Lower leg skin (tissue), 3 donors: ENCODE measurements at regions not wholly inside any gene's neighbourhood (a gene's known extent, or its start where the extent isn't known, plus 50 kb on each side); places are given as distances from the start of the nearest gene placed in this dataset.

Experiments
- POLR2A ChIP-seq, 2 donors: fragments of 450-650 bp; IDR thresholded peaks; one replicate each; pipeline ENCODE4 v1.6.1; 2016 to 2017; ENCODE audit warnings: antibody characterized with exemption in 2 of 2, mild to moderate bottlenecking in 1 of 2, moderate library complexity in 1 of 2
- TF ChIP-seq, protein P1 (sequence below), 3 donors: fragments of 450-650 bp; IDR thresholded peaks; one replicate each; pipeline ENCODE4 v1.5.1; 2016; ENCODE audit warnings: antibody characterized with exemption in 3 of 3, mild to moderate bottlenecking in 3 of 3, moderate library complexity in 2 of 3

DNA sequence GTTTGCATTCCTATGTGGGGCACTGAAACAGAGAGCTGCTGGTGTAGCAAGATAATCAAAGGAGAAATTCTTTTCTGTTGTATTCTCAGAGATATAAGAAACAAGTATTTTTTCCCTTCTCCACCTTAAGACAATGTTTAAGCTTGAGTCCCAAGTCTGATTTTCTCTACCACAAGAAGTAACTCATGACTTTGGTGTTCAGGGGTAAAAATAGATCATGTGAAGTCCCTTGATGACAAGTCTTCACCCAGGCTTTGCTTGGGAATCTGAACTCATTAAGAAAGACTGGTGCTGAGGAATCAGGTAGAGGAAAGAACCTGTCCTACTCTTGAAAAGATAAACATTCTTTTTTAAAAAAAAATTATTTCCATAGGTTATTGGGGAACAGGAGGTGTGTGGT, 205.6 kb downstream of the ALDH8A1 start:
- TF ChIP-seq, protein P1, sequence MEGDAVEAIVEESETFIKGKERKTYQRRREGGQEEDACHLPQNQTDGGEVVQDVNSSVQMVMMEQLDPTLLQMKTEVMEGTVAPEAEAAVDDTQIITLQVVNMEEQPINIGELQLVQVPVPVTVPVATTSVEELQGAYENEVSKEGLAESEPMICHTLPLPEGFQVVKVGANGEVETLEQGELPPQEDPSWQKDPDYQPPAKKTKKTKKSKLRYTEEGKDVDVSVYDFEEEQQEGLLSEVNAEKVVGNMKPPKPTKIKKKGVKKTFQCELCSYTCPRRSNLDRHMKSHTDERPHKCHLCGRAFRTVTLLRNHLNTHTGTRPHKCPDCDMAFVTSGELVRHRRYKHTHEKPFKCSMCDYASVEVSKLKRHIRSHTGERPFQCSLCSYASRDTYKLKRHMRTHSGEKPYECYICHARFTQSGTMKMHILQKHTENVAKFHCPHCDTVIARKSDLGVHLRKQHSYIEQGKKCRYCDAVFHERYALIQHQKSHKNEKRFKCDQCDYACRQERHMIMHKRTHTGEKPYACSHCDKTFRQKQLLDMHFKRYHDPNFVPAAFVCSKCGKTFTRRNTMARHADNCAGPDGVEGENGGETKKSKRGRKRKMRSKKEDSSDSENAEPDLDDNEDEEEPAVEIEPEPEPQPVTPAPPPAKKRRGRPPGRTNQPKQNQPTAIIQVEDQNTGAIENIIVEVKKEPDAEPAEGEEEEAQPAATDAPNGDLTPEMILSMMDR (IDR thresholded peaks at IDR 0.05): no peak
- TF ChIP-seq POLR2A (IDR thresholded peaks at IDR 0.05): no peak
